Mucosa of descending colon (tissue), 3 donors: ENCODE measurements at regions not wholly inside any gene's neighbourhood (a gene's known extent, or its start where the extent isn't known, plus 50 kb on each side); places are given as distances from the start of the nearest gene placed in this dataset.

Experiments used
- ATAC-seq: fragments of 200-7000 bp; cut with Tn5 transposase; one replicate; pipeline ENCODE4 v1.9.1; 2020; ENCODE audit warnings: mild to moderate bottlenecking, moderate library complexity
- DNase-seq, 3 donors: peaks; one replicate each; pipeline ENCODE4 v3.0.0-alpha.2; 2020
- H3K36me3 ChIP-seq: fragments of 200-600 bp; one replicate; pipeline ENCODE4 v1.8.0; 2021; ENCODE audit warnings: low read depth, mild to moderate bottlenecking
- H3K4me1 ChIP-seq: fragments of 200-600 bp; one replicate; pipeline ENCODE4 v1.8.0; 2021; ENCODE audit warnings: low read depth, mild to moderate bottlenecking
- H3K4me3 ChIP-seq: fragments of 200-600 bp; one replicate; pipeline ENCODE4 v1.8.0; 2021; ENCODE audit warnings: mild to moderate bottlenecking
- H3K9me3 ChIP-seq: fragments of 200-600 bp; one replicate; pipeline ENCODE4 v1.8.0; 2021; ENCODE audit warnings: mild to moderate bottlenecking
- CTCF ChIP-seq: fragments of 200-600 bp; IDR thresholded peaks from one replicate; pipeline ENCODE4 v1.8.0; 2022; ENCODE audit warnings: antibody characterized with exemption, mild to moderate bottlenecking
- intact Hi-C, 2 donors: fragments of 100-400 bp; cut with DNase I in 1 of 2; cut with micrococcal nuclease in 1 of 2; formaldehyde crosslinking; loops; one replicate each; pipeline versions ENCODE4 v1.11.0 to v1.11.1; 2022; cut with DNase I, micrococcal nuclease
- donor health status: DM: no; HTN: no; CAD: no; lungs with moderate emphysema.
- donor health status: DM: no; HTN: no; CAD: no.
- donor health status: DM: no; HTN: yes; CAD: no.

- no peak for DNase-seq
- TF ChIP-seq CTCF = no peak
- intact Hi-C loops = no loop called here
- Histone ChIP-seq H3K9me3 (peaks cover 44% of the 10 kb centered on the region), H3K4me1 (no peaks in the 10 kb centered on the region), H3K36me3 (no peaks in the 10 kb centered on the region), H3K4me3 (no peak overlapping the region)
- no peak for ATAC-seq
These were observed 173.0 kb upstream of the TOM1L1 start for GRCh38 chr17:54727624-54728023.

- Histone ChIP-seq H3K4me1 (no peaks in the 10 kb centered on the region), H3K36me3 (no peaks in the 10 kb centered on the region), H3K4me3 (no peak overlapping the region), H3K9me3 (peaks cover 4% of the 10 kb centered on the region)
- ATAC-seq (no peak), DNase-seq (no peak)
- intact Hi-C loops = no loop called here
- TF ChIP-seq CTCF = no peak
These were observed 164.1 kb upstream of the TOM1L1 start for GRCh38 chr17:54736573-54736972.

GRCh38 chr17:54738496-54738895 lies 162.2 kb upstream of the TOM1L1 start:
- Histone ChIP-seq H3K4me1 (no peaks in the 10 kb centered on the region), H3K9me3 (no peaks in the 10 kb centered on the region), H3K36me3 (no peaks in the 10 kb centered on the region), H3K4me3 (no peak overlapping the region)
- intact Hi-C loops = no loop called here
- ATAC-seq (no peak), DNase-seq (no peak)
- TF ChIP-seq CTCF = no peak

- intact Hi-C loops = no loop called here
- no peak for DNase-seq
- Histone ChIP-seq H3K9me3 (peaks cover 14% of the 10 kb centered on the region), H3K36me3 (no peaks in the 10 kb centered on the region), H3K4me3 (no peak overlapping the region), H3K4me1 (no peaks in the 10 kb centered on the region)
- TF ChIP-seq CTCF = no peak
- no peak for ATAC-seq
These were observed 155.9 kb upstream of the TOM1L1 start for GRCh38 chr17:54744750-54745149.

- Histone ChIP-seq H3K4me3 (no peak overlapping the region), H3K4me1 (no peaks in the 10 kb centered on the region), H3K36me3 (no peaks in the 10 kb centered on the region), H3K9me3 (peaks cover 14% of the 10 kb centered on the region)
- no peak for TF ChIP-seq CTCF
- ATAC-seq (no peak), DNase-seq (no peak)
- intact Hi-C loops = no loop called here
These were observed 155.4 kb upstream of the TOM1L1 start for GRCh38 chr17:54745239-54745638.

- H3K4me1 ChIP-seq = no peaks in the 10 kb centered on the region
- intact Hi-C loops = no loop called here
- H3K4me3 ChIP-seq = no peak overlapping the region
- DNase-seq = no peak
- peaks cover 14% of the 10 kb centered on the region for H3K9me3 ChIP-seq
- TF ChIP-seq CTCF = no peak
- no peak for ATAC-seq
- no peaks in the 10 kb centered on the region for H3K36me3 ChIP-seq
These were observed 154.8 kb upstream of the TOM1L1 start for GRCh38 chr17:54745862-54746261.
